ENCODE measurements at regions not wholly inside any gene's neighbourhood (a gene's known extent, or its start where the extent isn't known, plus 50 kb on each side); places are given as distances from the start of the nearest gene placed in this dataset.

GRCh38 chr1:238832106-238832505 lies 554.3 kb upstream of the CHRM3 start:
- no peak for TF ChIP-seq CTCF (IDR thresholded peaks at IDR 0.05; ENCODE audit: borderline replicate concordance, extremely low read depth, low read length, poor library complexity, severe bottlenecking)
- no peak for TF ChIP-seq EZH2 (IDR thresholded peaks at IDR 0.05; ENCODE audit: borderline replicate concordance, low read depth, low read length, severe bottlenecking)

Data from DND-41 (cell line).